ENCODE measurements at regions not wholly inside any gene's neighbourhood (a gene's known extent, or its start where the extent isn't known, plus 50 kb on each side); places are given as distances from the start of the nearest gene placed in this dataset.
A peak's percentile ranks its signal among the peaks of the same experiment; 100 is the strongest.

GRCh38 chr1:181423301-181423918 is 59.9 kb upstream of the CACNA1E start:
- Histone ChIP-seq H3K27ac (ENCODE audit: poor library complexity, severe bottlenecking) (no peak overlapping the region), H3K9me3 (ENCODE audit: severe bottlenecking) (no peaks in the 10 kb centered on the region), H3K4me3 (ENCODE audit: severe bottlenecking) (no peak overlapping the region), H3K27me3 (ENCODE audit: insufficient read depth, poor library complexity, severe bottlenecking) (no peaks in the 10 kb centered on the region), H3K36me3 (ENCODE audit: low read depth) (no peaks in the 10 kb centered on the region), H3K4me1 (ENCODE audit: insufficient read depth, poor library complexity, severe bottlenecking) (no peaks in the 10 kb centered on the region)
- ATAC-seq (ENCODE audit: low read depth) (peak; percentile 79), DNase-seq (ENCODE audit: low spot score) (no peak)
- peak; percentile 45 for TF ChIP-seq CTCF (IDR thresholded peaks at IDR 0.05; ENCODE audit: poor library complexity, severe bottlenecking)

- ATAC-seq (ENCODE audit: low read depth), result peak; percentile 52
Measured at GRCh38 chr1:181424786-181425403, 58.4 kb upstream of the CACNA1E start.

GRCh38 chr1:181425566-181425965 is 57.8 kb upstream of the CACNA1E start:
- no peaks in the 10 kb centered on the region for H3K9me3 ChIP-seq (ENCODE audit: severe bottlenecking)

More at GRCh38 chr1:181424786-181425403, 58.4 kb upstream of the CACNA1E start:
- H3K9me3 ChIP-seq (ENCODE audit: severe bottlenecking), result no peaks in the 10 kb centered on the region
- no peaks in the 10 kb centered on the region for H3K4me1 ChIP-seq (ENCODE audit: insufficient read depth, poor library complexity, severe bottlenecking)
- H3K36me3 ChIP-seq (ENCODE audit: low read depth), result no peaks in the 10 kb centered on the region
- peak; percentile 98 for TF ChIP-seq CTCF (IDR thresholded peaks at IDR 0.05; ENCODE audit: poor library complexity, severe bottlenecking)
- no peak overlapping the region for H3K4me3 ChIP-seq (ENCODE audit: severe bottlenecking)
- H3K27me3 ChIP-seq (ENCODE audit: insufficient read depth, poor library complexity, severe bottlenecking), result no peaks in the 10 kb centered on the region
- no peak overlapping the region for H3K27ac ChIP-seq (ENCODE audit: poor library complexity, severe bottlenecking)
- no peak for DNase-seq (ENCODE audit: low spot score)

GRCh38 chr1:181429462-181429861 is 53.9 kb upstream of the CACNA1E start:
- no peak for TF ChIP-seq CTCF (IDR thresholded peaks at IDR 0.05; ENCODE audit: poor library complexity, severe bottlenecking)
- no peaks in the 10 kb centered on the region for H3K36me3 ChIP-seq (ENCODE audit: low read depth)
- ATAC-seq (ENCODE audit: low read depth), result no peak
- no peak for DNase-seq (ENCODE audit: low spot score)
- no peak overlapping the region for H3K4me3 ChIP-seq (ENCODE audit: severe bottlenecking)
- no peaks in the 10 kb centered on the region for H3K27me3 ChIP-seq (ENCODE audit: insufficient read depth, poor library complexity, severe bottlenecking)
- no peaks in the 10 kb centered on the region for H3K4me1 ChIP-seq (ENCODE audit: insufficient read depth, poor library complexity, severe bottlenecking)
- no peaks in the 10 kb centered on the region for H3K9me3 ChIP-seq (ENCODE audit: severe bottlenecking)
- no peak overlapping the region for H3K27ac ChIP-seq (ENCODE audit: poor library complexity, severe bottlenecking)

More at GRCh38 chr1:181425566-181425965, 57.8 kb upstream of the CACNA1E start:
- Histone ChIP-seq H3K27me3 (ENCODE audit: insufficient read depth, poor library complexity, severe bottlenecking) (no peaks in the 10 kb centered on the region), H3K36me3 (ENCODE audit: low read depth) (no peaks in the 10 kb centered on the region), H3K4me1 (ENCODE audit: insufficient read depth, poor library complexity, severe bottlenecking) (no peaks in the 10 kb centered on the region), H3K27ac (ENCODE audit: poor library complexity, severe bottlenecking) (no peak overlapping the region), H3K4me3 (ENCODE audit: severe bottlenecking) (no peak overlapping the region)
- ATAC-seq (ENCODE audit: low read depth), result no peak
- no peak for TF ChIP-seq CTCF (IDR thresholded peaks at IDR 0.05; ENCODE audit: poor library complexity, severe bottlenecking)
- DNase-seq (ENCODE audit: low spot score), result no peak
